Esophagus muscularis mucosa (tissue), 4 donors: ENCODE measurements at regions not wholly inside any gene's neighbourhood (a gene's known extent, or its start where the extent isn't known, plus 50 kb on each side); places are given as distances from the start of the nearest gene placed in this dataset.

Experiments used
- DNase-seq: peaks from one replicate; pipeline ENCODE4 v3.0.0-alpha.2; 2017; ENCODE audit errors: extremely low spot score
- H3K27ac ChIP-seq, 4 donors: fragments of 200-600 bp; sonication (generic); replicated peaks in 1 of 4; 1 replicate in 3 of 4; 2 replicates in 1 of 4; pipeline ENCODE4 v1.5.1; 2016 to 2019; ENCODE audit warnings: mild to moderate bottlenecking in 1 of 4
- H3K27me3 ChIP-seq, 4 donors: fragments of 200-600 bp; sonication (generic); one replicate each; pipeline versions ENCODE4 v1.5.1 to v1.6.0; 2016 to 2019
- H3K36me3 ChIP-seq, 4 donors: fragments of 200-600 bp; sonication (generic); one replicate each; pipeline ENCODE4 v1.5.1; 2016 to 2019
- H3K4me1 ChIP-seq, 4 donors: fragments of 200-600 bp; sonication (generic); one replicate each; pipeline ENCODE4 v1.5.1; 2016 to 2019
- H3K4me3 ChIP-seq, 4 donors: fragments of 200-600 bp; sonication (generic); 1 replicate in 2 of 4; 2 replicates in 2 of 4; pipeline ENCODE4 v1.5.1; 2016 to 2019; ENCODE audit warnings: mild to moderate bottlenecking in 4 of 4, moderate library complexity in 1 of 4
- H3K9me3 ChIP-seq, 4 donors: fragments of 200-600 bp; sonication (generic); 1 replicate in 3 of 4; 2 replicates in 1 of 4; pipeline ENCODE4 v1.5.1; 2016 to 2019
- EP300 ChIP-seq: sonication (generic); formaldehyde crosslinking; IDR thresholded peaks from one replicate; pipeline ENCODE4 v1.6.1; 2017; ENCODE audit warnings: antibody characterized with exemption
- POLR2A ChIP-seq: fragments of 450-650 bp; IDR thresholded peaks from one replicate; pipeline ENCODE4 v1.6.1; 2017; ENCODE audit warnings: antibody characterized with exemption, moderate library complexity, mild to moderate bottlenecking, low read depth
- POLR2AphosphoS5 ChIP-seq, 2 donors: sonication (generic); formaldehyde crosslinking; IDR thresholded peaks; one replicate each; pipeline ENCODE4 v1.6.1; 2017; ENCODE audit warnings: antibody characterized with exemption in 2 of 2
- WGBS: methylation state at CpG from one replicate; pipeline ENCODE4 v1.1.5; 2018; 5-methylcytosine and 5-hydroxymethylcytosine counted together
- intact Hi-C: fragments of 100-400 bp; cut with DNase I; formaldehyde crosslinking; loops from one replicate; pipeline ENCODE4 v1.15.1; 2023
- TF ChIP-seq, protein P1 (sequence below), 3 experiments: fragments of 200-600 bp in 2 of 3; fragments of 450-650 bp in 1 of 3; sonication (generic) in 2 of 3; IDR thresholded peaks; one replicate each; pipeline ENCODE4 v1.5.1; 2017 to 2019; ENCODE audit warnings: antibody characterized with exemption in 3 of 3, mild to moderate bottlenecking in 2 of 3, moderate library complexity in 1 of 3

DNA sequence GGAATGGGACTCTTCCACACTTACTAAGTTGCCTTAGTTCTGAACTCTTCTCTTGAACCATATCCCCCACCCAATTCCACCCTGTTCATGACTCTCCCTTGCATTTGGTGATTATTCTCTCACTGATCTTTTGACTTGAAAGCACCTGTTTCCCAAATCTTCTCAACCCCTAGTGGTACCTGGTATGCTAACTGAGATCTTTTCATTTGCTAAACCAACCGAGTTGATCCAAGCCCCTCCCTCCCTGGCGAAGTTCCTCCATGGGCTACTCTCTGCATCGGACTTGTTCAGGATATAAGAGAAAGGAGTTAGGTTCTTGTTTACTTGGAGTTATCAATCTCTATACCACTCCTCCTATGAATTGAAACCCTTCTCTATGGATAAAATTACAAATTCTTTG, 593.5 kb downstream of the BCL11A start:
- H3K4me3 ChIP-seq: no peak overlapping the region

GRCh38 chr2:59957504-59957903, 596.0 kb downstream of the BCL11A start:
- Histone ChIP-seq H3K36me3 (no peaks in the 10 kb centered on the region), H3K27me3 (no peaks in the 10 kb centered on the region), H3K4me1 (no peaks in the 10 kb centered on the region), H3K9me3 (no peaks in the 10 kb centered on the region), H3K27ac (no peak overlapping the region), H3K4me3 (no peak overlapping the region)
- WGBS: 56% methylated on average over 1 of the region's 1 CpG
- intact Hi-C loops: no loop called here
- TF ChIP-seq POLR2A (no peak), EP300 (no peak), POLR2AphosphoS5 (IDR thresholded peaks at IDR 0.05) (no peak)
- TF ChIP-seq, protein P1, sequence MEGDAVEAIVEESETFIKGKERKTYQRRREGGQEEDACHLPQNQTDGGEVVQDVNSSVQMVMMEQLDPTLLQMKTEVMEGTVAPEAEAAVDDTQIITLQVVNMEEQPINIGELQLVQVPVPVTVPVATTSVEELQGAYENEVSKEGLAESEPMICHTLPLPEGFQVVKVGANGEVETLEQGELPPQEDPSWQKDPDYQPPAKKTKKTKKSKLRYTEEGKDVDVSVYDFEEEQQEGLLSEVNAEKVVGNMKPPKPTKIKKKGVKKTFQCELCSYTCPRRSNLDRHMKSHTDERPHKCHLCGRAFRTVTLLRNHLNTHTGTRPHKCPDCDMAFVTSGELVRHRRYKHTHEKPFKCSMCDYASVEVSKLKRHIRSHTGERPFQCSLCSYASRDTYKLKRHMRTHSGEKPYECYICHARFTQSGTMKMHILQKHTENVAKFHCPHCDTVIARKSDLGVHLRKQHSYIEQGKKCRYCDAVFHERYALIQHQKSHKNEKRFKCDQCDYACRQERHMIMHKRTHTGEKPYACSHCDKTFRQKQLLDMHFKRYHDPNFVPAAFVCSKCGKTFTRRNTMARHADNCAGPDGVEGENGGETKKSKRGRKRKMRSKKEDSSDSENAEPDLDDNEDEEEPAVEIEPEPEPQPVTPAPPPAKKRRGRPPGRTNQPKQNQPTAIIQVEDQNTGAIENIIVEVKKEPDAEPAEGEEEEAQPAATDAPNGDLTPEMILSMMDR (IDR thresholded peaks at IDR 0.05): no peak
- DNase-seq: no peak

More for the DNA sequence above, 593.5 kb downstream of the BCL11A start:
- H3K27ac ChIP-seq: no peak overlapping the region
- TF ChIP-seq, protein P1 (IDR thresholded peaks at IDR 0.05): no peak
- no peak for TF ChIP-seq POLR2A
- TF ChIP-seq POLR2AphosphoS5 (IDR thresholded peaks at IDR 0.05): no peak
- no peak for TF ChIP-seq EP300
- intact Hi-C loops: no loop called here
- no peaks in the 10 kb centered on the region for H3K36me3 ChIP-seq
- no peaks in the 10 kb centered on the region for H3K4me1 ChIP-seq
- no peaks in the 10 kb centered on the region for H3K27me3 ChIP-seq
- WGBS: 58% methylated on average over 3 of the region's 3 CpGs
- no peak for DNase-seq
- no peaks in the 10 kb centered on the region for H3K9me3 ChIP-seq

DNA sequence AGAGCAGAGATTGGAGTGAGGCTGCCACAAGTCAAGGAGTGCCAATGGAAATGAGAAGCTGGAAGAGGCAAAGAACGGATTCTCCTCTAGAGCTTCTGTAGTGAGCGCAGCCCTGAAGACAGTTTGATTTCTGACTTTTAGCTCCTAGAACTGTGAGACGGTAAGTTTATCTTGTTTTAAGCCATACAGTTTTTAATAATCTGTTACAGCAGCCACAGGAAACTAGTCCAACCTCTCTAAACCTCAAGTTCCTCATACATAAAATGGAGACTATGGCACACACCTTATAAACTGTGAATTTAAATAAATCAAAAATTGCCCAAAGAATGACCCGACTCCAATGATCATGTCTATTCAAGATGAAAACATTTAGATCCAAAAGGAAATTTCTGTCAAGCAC, 596.5 kb downstream of the BCL11A start:
- no peaks in the 10 kb centered on the region for H3K36me3 ChIP-seq
- WGBS: 71% methylated on average over 4 of the region's 4 CpGs
- H3K4me1 ChIP-seq: no peaks in the 10 kb centered on the region
- intact Hi-C loops: no loop called here
- TF ChIP-seq POLR2A: no peak
- TF ChIP-seq, protein P1 (IDR thresholded peaks at IDR 0.05): no peak
- no peak for TF ChIP-seq POLR2AphosphoS5 (IDR thresholded peaks at IDR 0.05)
- no peaks in the 10 kb centered on the region for H3K9me3 ChIP-seq
- H3K27me3 ChIP-seq: no peaks in the 10 kb centered on the region
- H3K27ac ChIP-seq: no peak overlapping the region
- no peak overlapping the region for H3K4me3 ChIP-seq
- no peak for DNase-seq

GRCh38 chr2:59947917-59948541, 605.4 kb downstream of the BCL11A start:
- peak; percentile 12 for DNase-seq
- H3K4me1 ChIP-seq: no peaks in the 10 kb centered on the region
- TF ChIP-seq, protein P1 (IDR thresholded peaks at IDR 0.05): no peak
- TF ChIP-seq POLR2A: no peak
- no peak for TF ChIP-seq EP300
- TF ChIP-seq POLR2AphosphoS5 (IDR thresholded peaks at IDR 0.05): no peak
- H3K36me3 ChIP-seq: no peaks in the 10 kb centered on the region
- no peak overlapping the region for H3K4me3 ChIP-seq
- H3K27ac ChIP-seq: no peak overlapping the region
- no peaks in the 10 kb centered on the region for H3K9me3 ChIP-seq
- no peaks in the 10 kb centered on the region for H3K27me3 ChIP-seq
- WGBS: 80% methylated on average over 10 of the region's 10 CpGs
- intact Hi-C loops: no loop called here

DNA sequence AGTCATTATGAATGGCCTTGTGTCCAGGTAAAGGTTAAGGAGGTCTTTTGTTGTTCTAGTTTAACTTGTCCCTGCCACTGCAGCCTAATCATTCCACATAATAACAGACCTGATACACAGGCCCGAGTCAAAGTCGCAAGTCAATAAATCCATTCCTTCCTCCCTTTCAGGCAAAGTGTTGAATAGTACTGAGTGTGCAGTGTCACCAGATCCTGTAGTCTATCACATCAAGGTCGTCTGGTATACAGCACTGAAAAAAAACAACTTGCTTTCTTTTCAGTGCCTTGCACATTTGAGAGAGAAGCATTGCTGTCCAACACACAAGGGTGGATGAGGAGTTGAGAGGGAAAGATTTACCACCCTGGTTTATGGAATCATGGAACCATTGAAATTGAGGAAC, 606.2 kb downstream of the BCL11A start:
- Histone ChIP-seq H3K36me3 (no peaks in the 10 kb centered on the region), H3K4me3 (no peak overlapping the region), H3K27me3 (no peaks in the 10 kb centered on the region), H3K9me3 (no peaks in the 10 kb centered on the region), H3K4me1 (no peaks in the 10 kb centered on the region), H3K27ac (no peak overlapping the region)
- WGBS: 53% methylated on average over 3 of the region's 3 CpGs
- intact Hi-C loops: no loop called here
- DNase-seq: peak; percentile 39
- TF ChIP-seq EP300 (no peak), POLR2A (no peak), POLR2AphosphoS5 (IDR thresholded peaks at IDR 0.05) (no peak)
- TF ChIP-seq, protein P1 (IDR thresholded peaks at IDR 0.05): no peak
